SK-N-SH (cell line): ENCODE measurements at regions not wholly inside any gene's neighbourhood (a gene's known extent, or its start where the extent isn't known, plus 50 kb on each side); places are given as distances from the start of the nearest gene placed in this dataset.
A peak's percentile ranks its signal among the peaks of the same experiment; 100 is the strongest.

Experiments used
- CTCF ChIA-PET: fragments of 300-600, 350-600 bp; formaldehyde crosslinking; extraction: SDS; loops from one replicate; lab custom pipeline; 2021; lab: Yijun Ruan, JAX
- POLR2A ChIA-PET: fragments of 350-600 bp; sonication (Branson Sonifier 250); formaldehyde crosslinking; extraction: SDS; loops from one replicate; lab custom pipeline; 2020; ENCODE audit warnings: antibody characterized with exemption, inconsistent platforms; lab: Yijun Ruan, JAX
- DNase-seq: peaks from one replicate; pipeline ENCODE4 v3.0.0; 2012
- H2AFZ ChIP-seq: fragments of 200-600 bp; sonication (generic); 2 replicates; pipeline ENCODE4 v1.8.1; 2016; ENCODE audit warnings: antibody characterized with exemption, mild to moderate bottlenecking, low read depth
- H3F3A ChIP-seq: fragments of 200-600 bp; sonication (generic); replicated peaks from 2 replicates; pipeline ENCODE3; 2016; ENCODE audit warnings: antibody characterized with exemption, mild to moderate bottlenecking; ENCODE audit not compliant: insufficient read depth
- H3K27ac ChIP-seq, 2 experiments: fragments of 200-500 bp in 1 of 2; fragments of 200-600 bp in 1 of 2; sonication (Bioruptor generic) in 1 of 2; sonication (generic), shearing (Covaris generic) in 1 of 2; 2 replicates each; pipeline versions ENCODE4 v1.5.1 to v1.6.1; 2014 to 2016; ENCODE audit warnings: low read depth in 2 of 2, inconsistent platforms in 1 of 2, low read length in 1 of 2, mild to moderate bottlenecking in 1 of 2, mixed read lengths in 1 of 2
- H3K27me3 ChIP-seq: fragments of 200-600 bp; sonication (generic), shearing (Covaris generic); 2 replicates; pipeline ENCODE4 v1.6.1; 2016; ENCODE audit warnings: mixed run types; ENCODE audit not compliant: insufficient read depth
- H3K36me3 ChIP-seq, 2 experiments: fragments of 200-500 bp in 1 of 2; fragments of 200-600 bp in 1 of 2; sonication (Bioruptor generic) in 1 of 2; sonication (generic) in 1 of 2; replicated peaks in 1 of 2; 2 replicates each; pipeline versions ENCODE3 to v1.5.1; 2014 to 2016; ENCODE audit warnings: low read length in 1 of 2, mild to moderate bottlenecking in 1 of 2; ENCODE audit not compliant: insufficient read depth in 2 of 2, control insufficient read depth in 1 of 2
- H3K4me1 ChIP-seq, 2 experiments: fragments of 200-500 bp in 1 of 2; fragments of 200-600 bp in 1 of 2; sonication (Bioruptor generic) in 1 of 2; sonication (generic), shearing (Covaris generic) in 1 of 2; 2 replicates each; pipeline versions ENCODE4 v1.5.1 to v1.6.1; 2014 to 2016; ENCODE audit warnings: low read depth in 1 of 2, low read length in 1 of 2, mixed run types in 1 of 2; ENCODE audit not compliant: insufficient read depth in 2 of 2, control insufficient read depth in 1 of 2
- H3K4me2 ChIP-seq: fragments of 200-600 bp; sonication (generic), shearing (Covaris generic); 2 replicates; pipeline ENCODE4 v1.6.1; 2017; ENCODE audit warnings: mixed run types
- H3K4me3 ChIP-seq, 2 experiments: fragments of 200-500 bp in 1 of 2; fragments of 200-600 bp in 1 of 2; sonication (Bioruptor generic) in 1 of 2; sonication (generic), shearing (Covaris generic) in 1 of 2; 2 replicates each; pipeline versions ENCODE4 v1.5.1 to v1.8.1; 2014 to 2016; ENCODE audit warnings: low read depth in 2 of 2, inconsistent platforms in 1 of 2, low read length in 1 of 2, mild to moderate bottlenecking in 1 of 2, mixed read lengths in 1 of 2, moderate library complexity in 1 of 2
- H3K79me2 ChIP-seq: fragments of 200-600 bp; sonication (generic); 2 replicates; pipeline ENCODE4 v1.8.1; 2017; ENCODE audit warnings: mild to moderate bottlenecking; ENCODE audit not compliant: insufficient read depth
- H3K9ac ChIP-seq: fragments of 200-600 bp; sonication (generic); 2 replicates; pipeline ENCODE4 v1.6.1; 2017; ENCODE audit warnings: mixed run types
- H3K9me2 ChIP-seq: fragments of 200-600 bp; sonication (generic); 2 replicates; pipeline ENCODE4 v1.6.1; 2017; ENCODE audit warnings: mixed run types
- H3K9me3 ChIP-seq: fragments of 200-600 bp; sonication (generic); 2 replicates; pipeline ENCODE4 v1.6.1; 2017; ENCODE audit warnings: mixed run types, mild to moderate bottlenecking, moderate library complexity
- H4K20me1 ChIP-seq: fragments of 200-600 bp; sonication (generic); 2 replicates; pipeline ENCODE4 v1.6.1; 2017; ENCODE audit warnings: mild to moderate bottlenecking, mixed run types; ENCODE audit not compliant: insufficient read depth
- CHD2 ChIP-seq: fragments of 150-350 bp; IDR thresholded peaks from 2 replicates; pipeline ENCODE4 v1.6.1; 2018; ENCODE audit warnings: low read length; ENCODE audit not compliant: partially characterized antibody
- EP300 ChIP-seq, 2 experiments: IDR thresholded peaks; 2 replicates each; pipeline versions ENCODE4 v1.4.0 to v1.6.1; 2012; ENCODE audit warnings: borderline replicate concordance in 1 of 2, low read depth in 1 of 2, low read length in 1 of 2
- GATA2 ChIP-seq: sonication (generic); formaldehyde crosslinking; IDR thresholded peaks from 2 replicates; pipeline ENCODE4 v1.5.0; 2020; ENCODE audit warnings: mild to moderate bottlenecking, missing genetic modification reagents
- IRF3 ChIP-seq: fragments of 150-350 bp; IDR thresholded peaks from 2 replicates; pipeline ENCODE4 v1.6.1; 2016; ENCODE audit warnings: mild to moderate bottlenecking, low read depth, low read length
- MAX ChIP-seq: IDR thresholded peaks from 2 replicates; pipeline ENCODE4 v1.4.0; 2012; ENCODE audit warnings: low read depth
- MXI1 ChIP-seq: IDR thresholded peaks from 2 replicates; pipeline ENCODE4 v1.6.1; 2012; ENCODE audit warnings: mild to moderate bottlenecking, low read depth, low read length, improper control_type of control experiment
- POLR2AphosphoS5 ChIP-seq: IDR thresholded peaks from 2 replicates; pipeline ENCODE4 v1.6.1; 2012; ENCODE audit warnings: low read depth, low read length
- RCOR1 ChIP-seq: fragments of 150-350 bp; IDR thresholded peaks from 2 replicates; pipeline ENCODE4 v1.6.1; 2017; ENCODE audit warnings: antibody characterized with exemption, low read length
- REST ChIP-seq: IDR thresholded peaks from 2 replicates; pipeline ENCODE4 v1.6.1; 2012; ENCODE audit warnings: mild to moderate bottlenecking, low read depth, low read length, moderate library complexity
- RXRA ChIP-seq: IDR thresholded peaks from 2 replicates; pipeline ENCODE4 v1.4.0; 2012; ENCODE audit warnings: low read depth, mild to moderate bottlenecking, borderline replicate concordance
- SMC3 ChIP-seq: IDR thresholded peaks from 2 replicates; pipeline ENCODE4 v1.6.1; 2012; ENCODE audit warnings: low read depth, low read length, improper control_type of control experiment
- WGBS: methylation state at CpG from one replicate; pipeline ENCODE4 v1.1.6; 2017; ENCODE audit warnings: low lambda C conversion rate; 5-methylcytosine and 5-hydroxymethylcytosine counted together
- TF ChIP-seq, protein P1 (sequence below): IDR thresholded peaks from 2 replicates; pipeline ENCODE4 v1.4.0; 2012; ENCODE audit warnings: low read depth, borderline replicate concordance

GRCh38 chr9:107637421-107638420, 148.2 kb upstream of the KLF4 start:
- Histone ChIP-seq H2AFZ (peak overlapping the region; percentile 81; the same call in 1 of the 2 replicates), H4K20me1 (no peaks in the 10 kb centered on the region), H3K4me3 (peak overlapping the region; percentile 36 to 60), H3F3A (no peaks in the 10 kb centered on the region), H3K4me2 (peak overlapping the region; percentile 77), H3K9me3 (no peaks in the 10 kb centered on the region), H3K27me3 (peaks cover 48% of the 10 kb centered on the region; the same call in 1 of the 2 replicates), H3K4me1 (no peaks in the 10 kb centered on the region; a peak in 1 of 4 replicates), H3K79me2 (no peaks in the 10 kb centered on the region), H3K27ac (no peak overlapping the region), H3K9ac (peak overlapping the region; percentile 28; the same call in 1 of the 2 replicates), H3K9me2 (no peaks in the 10 kb centered on the region), H3K36me3 (no peaks in the 10 kb centered on the region)
- DNase-seq: peak; percentile 57
- 16% methylated on average over 42 of the region's 67 CpGs for WGBS
- ChIA-PET CTCF (no interaction called here), POLR2A (no interaction called here)
- TF ChIP-seq CHD2 (no peak), REST (0 out of 2 replicates have a peak, but pooled peaks have one; percentile 37), MAX (peak; percentile 28; the same call in 1 of the 2 replicates), RXRA (no peak), RCOR1 (no peak), IRF3 (no peak)

GRCh38 chr9:107636571-107637381, 147.2 kb upstream of the KLF4 start:
- H3K9ac ChIP-seq: no peak overlapping the region
- H3K27me3 ChIP-seq: peaks cover 48% of the 10 kb centered on the region; the same call in 1 of the 2 replicates
- no peaks in the 10 kb centered on the region for H3K79me2 ChIP-seq
- no peaks in the 10 kb centered on the region for H4K20me1 ChIP-seq
- H3K4me3 ChIP-seq: no peak overlapping the region
- no peak overlapping the region for H2AFZ ChIP-seq
- no peaks in the 10 kb centered on the region for H3F3A ChIP-seq
- H3K4me2 ChIP-seq: no peak overlapping the region
- ChIA-PET CTCF (no interaction called here), POLR2A (no interaction called here)
- H3K36me3 ChIP-seq: no peaks in the 10 kb centered on the region
- H3K4me1 ChIP-seq: no peaks in the 10 kb centered on the region; a peak in 1 of 4 replicates
- 54% methylated on average over 5 of the region's 5 CpGs for WGBS
- H3K27ac ChIP-seq: no peak overlapping the region
- no peak for DNase-seq
- no peaks in the 10 kb centered on the region for H3K9me3 ChIP-seq
- H3K9me2 ChIP-seq: no peaks in the 10 kb centered on the region
- no peak for TF ChIP-seq EP300 (IDR thresholded peaks at IDR 0.05; ENCODE audit: borderline replicate concordance in 1 of 2, low read depth in 1 of 2, low read length in 1 of 2)
- TF ChIP-seq, protein P1, sequence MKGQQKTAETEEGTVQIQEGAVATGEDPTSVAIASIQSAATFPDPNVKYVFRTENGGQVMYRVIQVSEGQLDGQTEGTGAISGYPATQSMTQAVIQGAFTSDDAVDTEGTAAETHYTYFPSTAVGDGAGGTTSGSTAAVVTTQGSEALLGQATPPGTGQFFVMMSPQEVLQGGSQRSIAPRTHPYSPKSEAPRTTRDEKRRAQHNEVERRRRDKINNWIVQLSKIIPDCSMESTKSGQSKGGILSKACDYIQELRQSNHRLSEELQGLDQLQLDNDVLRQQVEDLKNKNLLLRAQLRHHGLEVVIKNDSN: no peak
- TF ChIP-seq GATA2 (CRISPR knock-in tag): no peak
- no peak for TF ChIP-seq SMC3
- TF ChIP-seq CHD2: no peak
- no peak for TF ChIP-seq REST
- TF ChIP-seq MXI1: no peak
- TF ChIP-seq POLR2AphosphoS5: no peak
- TF ChIP-seq MAX: no peak
